Ishikawa (cell line): ENCODE measurements at regions not wholly inside any gene's neighbourhood (a gene's known extent, or its start where the extent isn't known, plus 50 kb on each side); places are given as distances from the start of the nearest gene placed in this dataset.

Source experiments
- CEBPB ChIP-seq: IDR thresholded peaks from 2 replicates; pipeline ENCODE4 v1.6.1; 2012
- CREB1 ChIP-seq: IDR thresholded peaks from 2 replicates; pipeline ENCODE4 v1.6.1; 2012; ENCODE audit warnings: low read depth
- EP300 ChIP-seq: IDR thresholded peaks from 2 replicates; pipeline ENCODE4 v1.6.1; 2012; ENCODE audit warnings: borderline replicate concordance
- FOXM1 ChIP-seq: IDR thresholded peaks from 2 replicates; pipeline ENCODE4 v1.6.1; 2012; ENCODE audit warnings: low read depth, borderline replicate concordance
- MAX ChIP-seq: IDR thresholded peaks from 2 replicates; pipeline ENCODE4 v1.6.1; 2012
- RAD21 ChIP-seq: IDR thresholded peaks from 2 replicates; pipeline ENCODE4 v1.6.1; 2012; ENCODE audit warnings: low read depth
- TAF1 ChIP-seq: IDR thresholded peaks from 2 replicates; pipeline ENCODE4 v1.6.1; 2012; ENCODE audit warnings: low read depth, mild to moderate bottlenecking
- TCF12 ChIP-seq: IDR thresholded peaks from 2 replicates; pipeline ENCODE4 v1.6.1; 2012; ENCODE audit warnings: low read depth
- TEAD4 ChIP-seq: IDR thresholded peaks from 2 replicates; pipeline ENCODE4 v1.6.1; 2012
- YY1 ChIP-seq: IDR thresholded peaks from 2 replicates; pipeline ENCODE4 v1.6.1; 2012; ENCODE audit warnings: low read depth
- TF ChIP-seq, protein P1 (sequence below): IDR thresholded peaks from 2 replicates; pipeline ENCODE4 v1.6.1; 2012; ENCODE audit warnings: low read depth, mild to moderate bottlenecking

DNA sequence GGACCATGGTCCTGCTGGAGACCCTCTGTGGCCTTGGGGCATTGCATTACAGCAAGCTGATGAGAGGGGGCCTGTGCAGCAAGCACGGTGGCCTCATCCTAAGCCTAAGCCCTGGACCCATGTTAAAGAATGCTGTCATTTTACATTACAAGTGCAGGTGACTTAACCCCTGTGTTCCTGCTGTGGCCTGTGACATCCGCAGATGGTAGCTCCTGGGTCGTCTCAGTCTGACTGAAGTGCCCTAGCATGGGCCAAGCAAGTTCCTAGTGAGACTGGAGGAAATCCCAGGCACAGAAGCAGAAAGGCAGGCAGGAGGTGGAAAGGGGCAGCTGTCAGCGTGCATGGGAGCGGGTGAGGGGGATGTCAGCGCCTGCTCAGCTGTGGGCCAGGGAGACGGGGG is 252.4 kb downstream of the FNDC1 start:
- TF ChIP-seq, protein P1, sequence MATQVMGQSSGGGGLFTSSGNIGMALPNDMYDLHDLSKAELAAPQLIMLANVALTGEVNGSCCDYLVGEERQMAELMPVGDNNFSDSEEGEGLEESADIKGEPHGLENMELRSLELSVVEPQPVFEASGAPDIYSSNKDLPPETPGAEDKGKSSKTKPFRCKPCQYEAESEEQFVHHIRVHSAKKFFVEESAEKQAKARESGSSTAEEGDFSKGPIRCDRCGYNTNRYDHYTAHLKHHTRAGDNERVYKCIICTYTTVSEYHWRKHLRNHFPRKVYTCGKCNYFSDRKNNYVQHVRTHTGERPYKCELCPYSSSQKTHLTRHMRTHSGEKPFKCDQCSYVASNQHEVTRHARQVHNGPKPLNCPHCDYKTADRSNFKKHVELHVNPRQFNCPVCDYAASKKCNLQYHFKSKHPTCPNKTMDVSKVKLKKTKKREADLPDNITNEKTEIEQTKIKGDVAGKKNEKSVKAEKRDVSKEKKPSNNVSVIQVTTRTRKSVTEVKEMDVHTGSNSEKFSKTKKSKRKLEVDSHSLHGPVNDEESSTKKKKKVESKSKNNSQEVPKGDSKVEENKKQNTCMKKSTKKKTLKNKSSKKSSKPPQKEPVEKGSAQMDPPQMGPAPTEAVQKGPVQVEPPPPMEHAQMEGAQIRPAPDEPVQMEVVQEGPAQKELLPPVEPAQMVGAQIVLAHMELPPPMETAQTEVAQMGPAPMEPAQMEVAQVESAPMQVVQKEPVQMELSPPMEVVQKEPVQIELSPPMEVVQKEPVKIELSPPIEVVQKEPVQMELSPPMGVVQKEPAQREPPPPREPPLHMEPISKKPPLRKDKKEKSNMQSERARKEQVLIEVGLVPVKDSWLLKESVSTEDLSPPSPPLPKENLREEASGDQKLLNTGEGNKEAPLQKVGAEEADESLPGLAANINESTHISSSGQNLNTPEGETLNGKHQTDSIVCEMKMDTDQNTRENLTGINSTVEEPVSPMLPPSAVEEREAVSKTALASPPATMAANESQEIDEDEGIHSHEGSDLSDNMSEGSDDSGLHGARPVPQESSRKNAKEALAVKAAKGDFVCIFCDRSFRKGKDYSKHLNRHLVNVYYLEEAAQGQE: no peak
- TF ChIP-seq FOXM1 (no peak), CEBPB (no peak), EP300 (no peak), RAD21 (no peak), TCF12 (no peak), TAF1 (no peak), YY1 (no peak), TEAD4 (no peak), CREB1 (no peak), MAX (no peak)
